GM23338 (cell line): ENCODE measurements at regions not wholly inside any gene's neighbourhood (a gene's known extent, or its start where the extent isn't known, plus 50 kb on each side); places are given as distances from the start of the nearest gene placed in this dataset.
A peak's percentile ranks its signal among the peaks of the same experiment; 100 is the strongest.

Experiments
- ATAC-seq: fragments of 200-7000 bp; cut with Tn5 transposase; 3 replicates; pipeline ENCODE4 v1.9.1; 2020
- DNase-seq: peaks from one replicate; pipeline ENCODE4 v3.0.0-alpha.2; 2015; ENCODE audit warnings: low spot score
- H2AFZ ChIP-seq: fragments of 200-600 bp; sonication (generic); 2 replicates; pipeline ENCODE4 v1.8.0; 2016; ENCODE audit warnings: antibody characterized with exemption, mild to moderate bottlenecking, moderate library complexity
- H3F3A ChIP-seq: fragments of 200-600 bp; sonication (generic); replicated peaks from 2 replicates; pipeline ENCODE4 v1.8.0; 2017; ENCODE audit warnings: antibody characterized with exemption, mixed run types, low read depth
- H3K27ac ChIP-seq: fragments of 200-600 bp; sonication (generic); 2 replicates; pipeline ENCODE4 v1.6.1; 2016; ENCODE audit warnings: low read depth
- H3K27me3 ChIP-seq: fragments of 200-600 bp; sonication (generic); 2 replicates; pipeline ENCODE4 v1.8.0; 2016; ENCODE audit warnings: mild to moderate bottlenecking, mixed run types, moderate library complexity; ENCODE audit not compliant: insufficient read depth
- H3K36me3 ChIP-seq: fragments of 200-600 bp; sonication (generic); 2 replicates; pipeline ENCODE4 v1.8.0; 2016; ENCODE audit warnings: mild to moderate bottlenecking; ENCODE audit not compliant: insufficient read depth
- H3K4me1 ChIP-seq: fragments of 200-600 bp; sonication (generic); 2 replicates; pipeline ENCODE4 v1.8.0; 2016; ENCODE audit warnings: mild to moderate bottlenecking, moderate library complexity; ENCODE audit not compliant: insufficient read depth
- H3K4me2 ChIP-seq: fragments of 200-600 bp; sonication (generic); 2 replicates; pipeline ENCODE4 v1.7.1; 2017; ENCODE audit warnings: mixed run types
- H3K4me3 ChIP-seq: fragments of 200-600 bp; sonication (generic); 2 replicates; pipeline ENCODE4 v1.6.1; 2016; ENCODE audit warnings: mixed run types
- H3K79me2 ChIP-seq: fragments of 200-600 bp; sonication (generic); replicated peaks from 2 replicates; pipeline ENCODE4 v1.8.0; 2017; ENCODE audit warnings: mild to moderate bottlenecking; ENCODE audit not compliant: insufficient read depth
- H3K9me2 ChIP-seq: fragments of 200-600 bp; sonication (generic); 2 replicates; pipeline ENCODE4 v1.8.0; 2017; ENCODE audit not compliant: insufficient read depth
- H4K20me1 ChIP-seq: fragments of 200-600 bp; sonication (generic); replicated peaks from 2 replicates; pipeline ENCODE4 v1.8.0; 2017; ENCODE audit warnings: mild to moderate bottlenecking; ENCODE audit not compliant: insufficient read depth
- H3K27ac Mint-ChIP-seq: 2 replicates; pipeline ENCODE4 v1.8.0; 2020; ENCODE audit warnings: inconsistent platforms, mild to moderate bottlenecking, moderate library complexity, mixed read lengths
- H3K27me3 Mint-ChIP-seq: 3 replicates; pipeline ENCODE4 v1.8.0; 2022; ENCODE audit warnings: low read depth, mild to moderate bottlenecking, moderate library complexity, mixed read lengths, inconsistent platforms; ENCODE audit not compliant: insufficient read depth, poor library complexity
- H3K36me3 Mint-ChIP-seq: 3 replicates; pipeline ENCODE4 v1.8.0; 2021; ENCODE audit warnings: low read depth, mild to moderate bottlenecking, inconsistent platforms, moderate library complexity, mixed read lengths
- H3K4me1 Mint-ChIP-seq: 3 replicates; pipeline ENCODE4 v1.8.0; 2020; ENCODE audit warnings: mild to moderate bottlenecking, inconsistent platforms, mixed read lengths
- H3K4me3 Mint-ChIP-seq: 3 replicates; pipeline ENCODE4 v1.8.0; 2021; ENCODE audit warnings: moderate library complexity, mild to moderate bottlenecking, inconsistent platforms, mixed read lengths
- H3K9me3 Mint-ChIP-seq: 3 replicates; pipeline ENCODE4 v1.8.0; 2020; ENCODE audit warnings: moderate library complexity, mild to moderate bottlenecking, inconsistent platforms, mixed read lengths
- CREB1 ChIP-seq: fragments of 250-450 bp; sonication (Bioruptor Pico); IDR thresholded peaks from 2 replicates; pipeline ENCODE4 v1.5.0; 2020; ENCODE audit warnings: low read depth, mild to moderate bottlenecking, moderate library complexity
- CTCF ChIP-seq, 2 experiments: fragments of 200-600 bp in 1 of 2; sonication (generic) in 1 of 2; conservative IDR thresholded peaks; 2 replicates each; pipeline versions ENCODE4 v1.5.1 to v1.6.1; 2016 to 2017; ENCODE audit warnings: antibody characterized with exemption in 2 of 2, low read depth in 2 of 2, mild to moderate bottlenecking in 2 of 2, moderate library complexity in 1 of 2
- ETS1 ChIP-seq: IDR thresholded peaks from 2 replicates; pipeline ENCODE4 v1.6.1; 2016; ENCODE audit warnings: antibody characterized with exemption
- EZH2 ChIP-seq: fragments of 200-600 bp; sonication (generic); IDR thresholded peaks from one replicate; pipeline ENCODE4 v1.8.0; 2017; ENCODE audit warnings: antibody characterized with exemption, mild to moderate bottlenecking, low read depth; ENCODE audit not compliant: unreplicated experiment
- EZH2phosphoT487 ChIP-seq: fragments of 200-600 bp; sonication (generic); IDR thresholded peaks from one replicate; pipeline ENCODE4 v1.8.1; 2018; ENCODE audit warnings: antibody characterized with exemption; ENCODE audit not compliant: unreplicated experiment
- JUNB ChIP-seq: IDR thresholded peaks from one replicate; pipeline ENCODE4 v1.6.1; 2016; ENCODE audit warnings: antibody characterized with exemption; ENCODE audit not compliant: unreplicated experiment
- NANOG ChIP-seq: IDR thresholded peaks from 2 replicates; pipeline ENCODE4 v1.6.1; 2016; ENCODE audit warnings: antibody characterized with exemption, borderline replicate concordance
- POLR2AphosphoS5 ChIP-seq: IDR thresholded peaks from 2 replicates; pipeline ENCODE4 v1.6.1; 2016; ENCODE audit warnings: antibody characterized with exemption, low read depth
- STAT1 ChIP-seq: IDR thresholded peaks from one replicate; pipeline ENCODE4 v1.6.1; 2016; ENCODE audit warnings: antibody characterized with exemption; ENCODE audit not compliant: unreplicated experiment
- ZNF114 ChIP-seq: fragments of 250-450 bp; sonication (Bioruptor Pico); IDR thresholded peaks from 2 replicates; pipeline ENCODE4 v1.5.0; 2020; ENCODE audit warnings: mild to moderate bottlenecking, moderate library complexity
- ZNF331 ChIP-seq: fragments of 250-450 bp; sonication (Bioruptor Pico); IDR thresholded peaks from 2 replicates; pipeline ENCODE4 v1.5.0; 2020; ENCODE audit warnings: low read depth, mild to moderate bottlenecking, moderate library complexity
- TF ChIP-seq, protein P1 (sequence below): IDR thresholded peaks from one replicate; pipeline ENCODE4 v1.6.1; 2018; ENCODE audit warnings: antibody characterized with exemption; ENCODE audit not compliant: unreplicated experiment
- TF ChIP-seq, protein P2 (sequence below): fragments of 250-450 bp; sonication (Bioruptor Pico); IDR thresholded peaks from 2 replicates; pipeline ENCODE4 v1.5.0; 2020; ENCODE audit warnings: mild to moderate bottlenecking, moderate library complexity

GRCh38 chr5:57853929-57854697 lies 371.5 kb upstream of the ACTBL2 start:
- Mint-ChIP-seq H3K27me3 (no peaks in the 10 kb centered on the region), H3K4me1 (no peaks in the 10 kb centered on the region), H3K36me3 (no peaks in the 10 kb centered on the region; the same call in 2 of the 3 replicates), H3K4me3 (no peak overlapping the region), H3K9me3 (no peaks in the 10 kb centered on the region; the same call in 2 of the 3 replicates), H3K27ac (no peak overlapping the region)
- Histone ChIP-seq H4K20me1 (no peaks in the 10 kb centered on the region), H2AFZ (peak overlapping the region; percentile 10; the same call in 1 of the 2 replicates), H3K4me1 (no peaks in the 10 kb centered on the region), H3K27ac (no peak overlapping the region), H3K27me3 (no peaks in the 10 kb centered on the region), H3K9me2 (no peaks in the 10 kb centered on the region; the same call in 1 of the 2 replicates), H3K36me3 (no peaks in the 10 kb centered on the region), H3K4me3 (no peak overlapping the region), H3F3A (no peaks in the 10 kb centered on the region), H3K4me2 (no peak overlapping the region), H3K79me2 (no peaks in the 10 kb centered on the region)
- DNase-seq: no peak
- no peak for TF ChIP-seq CTCF (conservative IDR thresholded peaks at IDR 0.05; ENCODE audit: low read depth in 2 of 2)
- no peak for TF ChIP-seq POLR2AphosphoS5
- TF ChIP-seq, protein P1, sequence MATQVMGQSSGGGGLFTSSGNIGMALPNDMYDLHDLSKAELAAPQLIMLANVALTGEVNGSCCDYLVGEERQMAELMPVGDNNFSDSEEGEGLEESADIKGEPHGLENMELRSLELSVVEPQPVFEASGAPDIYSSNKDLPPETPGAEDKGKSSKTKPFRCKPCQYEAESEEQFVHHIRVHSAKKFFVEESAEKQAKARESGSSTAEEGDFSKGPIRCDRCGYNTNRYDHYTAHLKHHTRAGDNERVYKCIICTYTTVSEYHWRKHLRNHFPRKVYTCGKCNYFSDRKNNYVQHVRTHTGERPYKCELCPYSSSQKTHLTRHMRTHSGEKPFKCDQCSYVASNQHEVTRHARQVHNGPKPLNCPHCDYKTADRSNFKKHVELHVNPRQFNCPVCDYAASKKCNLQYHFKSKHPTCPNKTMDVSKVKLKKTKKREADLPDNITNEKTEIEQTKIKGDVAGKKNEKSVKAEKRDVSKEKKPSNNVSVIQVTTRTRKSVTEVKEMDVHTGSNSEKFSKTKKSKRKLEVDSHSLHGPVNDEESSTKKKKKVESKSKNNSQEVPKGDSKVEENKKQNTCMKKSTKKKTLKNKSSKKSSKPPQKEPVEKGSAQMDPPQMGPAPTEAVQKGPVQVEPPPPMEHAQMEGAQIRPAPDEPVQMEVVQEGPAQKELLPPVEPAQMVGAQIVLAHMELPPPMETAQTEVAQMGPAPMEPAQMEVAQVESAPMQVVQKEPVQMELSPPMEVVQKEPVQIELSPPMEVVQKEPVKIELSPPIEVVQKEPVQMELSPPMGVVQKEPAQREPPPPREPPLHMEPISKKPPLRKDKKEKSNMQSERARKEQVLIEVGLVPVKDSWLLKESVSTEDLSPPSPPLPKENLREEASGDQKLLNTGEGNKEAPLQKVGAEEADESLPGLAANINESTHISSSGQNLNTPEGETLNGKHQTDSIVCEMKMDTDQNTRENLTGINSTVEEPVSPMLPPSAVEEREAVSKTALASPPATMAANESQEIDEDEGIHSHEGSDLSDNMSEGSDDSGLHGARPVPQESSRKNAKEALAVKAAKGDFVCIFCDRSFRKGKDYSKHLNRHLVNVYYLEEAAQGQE: no peak
- TF ChIP-seq ZNF331 (CRISPR knock-in tag): no peak
- TF ChIP-seq, protein P2, sequence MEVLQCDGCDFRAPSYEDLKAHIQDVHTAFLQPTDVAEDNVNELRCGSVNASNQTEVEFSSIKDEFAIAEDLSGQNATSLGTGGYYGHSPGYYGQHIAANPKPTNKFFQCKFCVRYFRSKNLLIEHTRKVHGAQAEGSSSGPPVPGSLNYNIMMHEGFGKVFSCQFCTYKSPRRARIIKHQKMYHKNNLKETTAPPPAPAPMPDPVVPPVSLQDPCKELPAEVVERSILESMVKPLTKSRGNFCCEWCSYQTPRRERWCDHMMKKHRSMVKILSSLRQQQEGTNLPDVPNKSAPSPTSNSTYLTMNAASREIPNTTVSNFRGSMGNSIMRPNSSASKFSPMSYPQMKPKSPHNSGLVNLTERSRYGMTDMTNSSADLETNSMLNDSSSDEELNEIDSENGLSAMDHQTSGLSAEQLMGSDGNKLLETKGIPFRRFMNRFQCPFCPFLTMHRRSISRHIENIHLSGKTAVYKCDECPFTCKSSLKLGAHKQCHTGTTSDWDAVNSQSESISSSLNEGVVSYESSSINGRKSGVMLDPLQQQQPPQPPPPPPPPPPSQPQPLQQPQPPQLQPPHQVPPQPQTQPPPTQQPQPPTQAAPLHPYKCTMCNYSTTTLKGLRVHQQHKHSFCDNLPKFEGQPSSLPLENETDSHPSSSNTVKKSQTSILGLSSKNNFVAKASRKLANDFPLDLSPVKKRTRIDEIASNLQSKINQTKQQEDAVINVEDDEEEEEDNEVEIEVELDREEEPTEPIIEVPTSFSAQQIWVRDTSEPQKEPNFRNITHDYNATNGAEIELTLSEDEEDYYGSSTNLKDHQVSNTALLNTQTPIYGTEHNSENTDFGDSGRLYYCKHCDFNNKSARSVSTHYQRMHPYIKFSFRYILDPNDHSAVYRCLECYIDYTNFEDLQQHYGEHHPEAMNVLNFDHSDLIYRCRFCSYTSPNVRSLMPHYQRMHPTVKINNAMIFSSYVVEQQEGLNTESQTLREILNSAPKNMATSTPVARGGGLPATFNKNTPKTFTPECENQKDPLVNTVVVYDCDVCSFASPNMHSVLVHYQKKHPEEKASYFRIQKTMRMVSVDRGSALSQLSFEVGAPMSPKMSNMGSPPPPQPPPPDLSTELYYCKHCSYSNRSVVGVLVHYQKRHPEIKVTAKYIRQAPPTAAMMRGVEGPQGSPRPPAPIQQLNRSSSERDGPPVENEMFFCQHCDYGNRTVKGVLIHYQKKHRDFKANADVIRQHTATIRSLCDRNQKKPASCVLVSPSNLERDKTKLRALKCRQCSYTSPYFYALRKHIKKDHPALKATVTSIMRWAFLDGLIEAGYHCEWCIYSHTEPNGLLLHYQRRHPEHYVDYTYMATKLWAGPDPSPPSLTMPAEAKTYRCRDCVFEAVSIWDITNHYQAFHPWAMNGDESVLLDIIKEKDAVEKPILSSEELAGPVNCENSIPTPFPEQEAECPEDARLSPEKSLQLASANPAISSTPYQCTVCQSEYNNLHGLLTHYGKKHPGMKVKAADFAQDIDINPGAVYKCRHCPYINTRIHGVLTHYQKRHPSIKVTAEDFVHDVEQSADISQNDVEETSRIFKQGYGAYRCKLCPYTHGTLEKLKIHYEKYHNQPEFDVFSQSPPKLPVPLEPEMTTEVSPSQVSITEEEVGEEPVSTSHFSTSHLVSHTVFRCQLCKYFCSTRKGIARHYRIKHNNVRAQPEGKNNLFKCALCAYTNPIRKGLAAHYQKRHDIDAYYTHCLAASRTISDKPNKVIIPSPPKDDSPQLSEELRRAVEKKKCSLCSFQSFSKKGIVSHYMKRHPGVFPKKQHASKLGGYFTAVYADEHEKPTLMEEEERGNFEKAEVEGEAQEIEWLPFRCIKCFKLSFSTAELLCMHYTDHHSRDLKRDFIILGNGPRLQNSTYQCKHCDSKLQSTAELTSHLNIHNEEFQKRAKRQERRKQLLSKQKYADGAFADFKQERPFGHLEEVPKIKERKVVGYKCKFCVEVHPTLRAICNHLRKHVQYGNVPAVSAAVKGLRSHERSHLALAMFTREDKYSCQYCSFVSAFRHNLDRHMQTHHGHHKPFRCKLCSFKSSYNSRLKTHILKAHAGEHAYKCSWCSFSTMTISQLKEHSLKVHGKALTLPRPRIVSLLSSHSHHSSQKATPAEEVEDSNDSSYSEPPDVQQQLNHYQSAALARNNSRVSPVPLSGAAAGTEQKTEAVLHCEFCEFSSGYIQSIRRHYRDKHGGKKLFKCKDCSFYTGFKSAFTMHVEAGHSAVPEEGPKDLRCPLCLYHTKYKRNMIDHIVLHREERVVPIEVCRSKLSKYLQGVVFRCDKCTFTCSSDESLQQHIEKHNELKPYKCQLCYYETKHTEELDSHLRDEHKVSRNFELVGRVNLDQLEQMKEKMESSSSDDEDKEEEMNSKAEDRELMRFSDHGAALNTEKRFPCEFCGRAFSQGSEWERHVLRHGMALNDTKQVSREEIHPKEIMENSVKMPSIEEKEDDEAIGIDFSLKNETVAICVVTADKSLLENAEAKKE (CRISPR knock-in tag): no peak
- no peak for TF ChIP-seq EZH2phosphoT487
- TF ChIP-seq STAT1: no peak
- no peak for TF ChIP-seq ETS1
- no peak for TF ChIP-seq EZH2
- TF ChIP-seq CREB1: no peak
- no peak for TF ChIP-seq NANOG
- no peak for TF ChIP-seq JUNB
- TF ChIP-seq ZNF114 (CRISPR knock-in tag): no peak
- ATAC-seq: no peak
